WI38 (cell line): ENCODE measurements at regions not wholly inside any gene's neighbourhood (a gene's known extent, or its start where the extent isn't known, plus 50 kb on each side); places are given as distances from the start of the nearest gene placed in this dataset.

Experiments used
- H3K4me3 ChIP-seq: 2 replicates; pipeline ENCODE4 v1.5.1; 2011; ENCODE audit warnings: low read depth, mild to moderate bottlenecking, control low read depth, low read length
- TF ChIP-seq, protein P1 (sequence below): IDR thresholded peaks from 2 replicates; pipeline ENCODE4 v1.5.1; 2012; ENCODE audit warnings: low read depth, mild to moderate bottlenecking, control low read depth, low read length

DNA sequence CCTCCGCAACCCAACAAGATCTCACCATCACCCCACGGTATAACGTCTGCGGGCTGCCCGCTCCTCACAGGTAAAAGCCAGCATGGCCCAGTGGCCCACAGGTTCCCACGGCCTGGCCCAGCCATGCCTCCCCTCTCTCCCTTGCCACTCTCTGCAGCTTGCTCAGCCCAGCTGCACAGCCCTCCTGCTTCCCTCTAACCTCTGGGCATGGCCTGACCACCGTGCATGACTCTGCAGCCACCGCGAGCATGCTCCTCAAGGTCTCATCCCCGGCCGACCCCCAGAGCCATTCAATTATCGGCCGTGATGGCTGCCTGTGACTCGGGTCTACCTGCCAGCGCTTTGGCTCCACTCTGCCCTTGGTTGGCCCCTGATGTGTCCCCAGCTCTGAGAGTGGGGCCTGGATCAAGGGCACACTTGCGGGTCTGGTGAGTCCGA lies 185.5 kb downstream of the CTTN start:
- TF ChIP-seq, protein P1, sequence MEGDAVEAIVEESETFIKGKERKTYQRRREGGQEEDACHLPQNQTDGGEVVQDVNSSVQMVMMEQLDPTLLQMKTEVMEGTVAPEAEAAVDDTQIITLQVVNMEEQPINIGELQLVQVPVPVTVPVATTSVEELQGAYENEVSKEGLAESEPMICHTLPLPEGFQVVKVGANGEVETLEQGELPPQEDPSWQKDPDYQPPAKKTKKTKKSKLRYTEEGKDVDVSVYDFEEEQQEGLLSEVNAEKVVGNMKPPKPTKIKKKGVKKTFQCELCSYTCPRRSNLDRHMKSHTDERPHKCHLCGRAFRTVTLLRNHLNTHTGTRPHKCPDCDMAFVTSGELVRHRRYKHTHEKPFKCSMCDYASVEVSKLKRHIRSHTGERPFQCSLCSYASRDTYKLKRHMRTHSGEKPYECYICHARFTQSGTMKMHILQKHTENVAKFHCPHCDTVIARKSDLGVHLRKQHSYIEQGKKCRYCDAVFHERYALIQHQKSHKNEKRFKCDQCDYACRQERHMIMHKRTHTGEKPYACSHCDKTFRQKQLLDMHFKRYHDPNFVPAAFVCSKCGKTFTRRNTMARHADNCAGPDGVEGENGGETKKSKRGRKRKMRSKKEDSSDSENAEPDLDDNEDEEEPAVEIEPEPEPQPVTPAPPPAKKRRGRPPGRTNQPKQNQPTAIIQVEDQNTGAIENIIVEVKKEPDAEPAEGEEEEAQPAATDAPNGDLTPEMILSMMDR, result no peak
- no peak overlapping the region for H3K4me3 ChIP-seq

GRCh38 chr11:70584498-70585235 lies 186.3 kb downstream of the CTTN start:
- no peak overlapping the region for H3K4me3 ChIP-seq
- TF ChIP-seq, protein P1, result no peak

- no peak overlapping the region for H3K4me3 ChIP-seq
These were observed 186.9 kb downstream of the CTTN start for GRCh38 chr11:70585236-70585545.

DNA sequence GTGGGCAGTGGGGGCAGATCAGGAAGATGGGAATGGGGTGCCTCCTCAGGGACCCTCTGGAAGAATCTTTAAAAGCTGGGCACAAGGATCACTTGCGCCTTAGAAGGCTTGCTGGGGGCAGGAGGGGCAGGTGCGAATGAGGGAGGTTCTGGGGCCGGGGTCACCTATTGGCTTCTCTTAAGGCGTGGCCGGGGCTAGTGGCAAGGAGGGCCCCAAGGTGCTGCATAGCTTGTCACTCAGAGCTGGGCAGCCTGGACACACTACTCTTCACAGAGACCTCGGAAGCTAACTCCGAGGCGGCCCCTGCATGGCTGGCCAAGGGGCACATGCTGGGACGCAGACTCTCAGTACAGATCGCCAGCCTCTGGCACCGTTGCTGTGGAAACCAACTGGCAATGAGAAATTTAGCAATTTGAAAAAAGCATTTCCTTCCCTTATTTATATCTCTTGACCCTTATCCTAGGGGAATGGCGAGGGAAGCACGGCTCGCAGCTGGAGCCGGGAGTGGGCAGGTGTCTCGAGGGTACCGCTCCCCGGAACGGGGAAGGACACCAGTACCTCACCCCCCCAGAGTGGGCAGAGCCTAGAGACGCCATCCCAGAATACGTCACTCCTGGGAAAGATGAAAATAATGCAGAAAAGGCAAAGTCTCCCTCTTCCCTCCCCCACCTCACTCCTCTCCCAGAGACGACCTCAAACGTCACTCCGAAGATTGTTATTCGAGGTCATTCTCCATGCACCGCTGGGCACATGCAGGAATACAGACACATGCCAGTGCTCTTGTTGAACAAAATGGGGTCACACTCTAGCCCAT lies 188.1 kb downstream of the CTTN start:
- H3K4me3 ChIP-seq, result no peak overlapping the region
- TF ChIP-seq, protein P1, result no peak

More at GRCh38 chr11:70585236-70585545, 186.9 kb downstream of the CTTN start:
- TF ChIP-seq, protein P1, result no peak

GRCh38 chr11:70587075-70587389 lies 188.7 kb downstream of the CTTN start:
- no peak overlapping the region for H3K4me3 ChIP-seq
- TF ChIP-seq, protein P1, result no peak

DNA sequence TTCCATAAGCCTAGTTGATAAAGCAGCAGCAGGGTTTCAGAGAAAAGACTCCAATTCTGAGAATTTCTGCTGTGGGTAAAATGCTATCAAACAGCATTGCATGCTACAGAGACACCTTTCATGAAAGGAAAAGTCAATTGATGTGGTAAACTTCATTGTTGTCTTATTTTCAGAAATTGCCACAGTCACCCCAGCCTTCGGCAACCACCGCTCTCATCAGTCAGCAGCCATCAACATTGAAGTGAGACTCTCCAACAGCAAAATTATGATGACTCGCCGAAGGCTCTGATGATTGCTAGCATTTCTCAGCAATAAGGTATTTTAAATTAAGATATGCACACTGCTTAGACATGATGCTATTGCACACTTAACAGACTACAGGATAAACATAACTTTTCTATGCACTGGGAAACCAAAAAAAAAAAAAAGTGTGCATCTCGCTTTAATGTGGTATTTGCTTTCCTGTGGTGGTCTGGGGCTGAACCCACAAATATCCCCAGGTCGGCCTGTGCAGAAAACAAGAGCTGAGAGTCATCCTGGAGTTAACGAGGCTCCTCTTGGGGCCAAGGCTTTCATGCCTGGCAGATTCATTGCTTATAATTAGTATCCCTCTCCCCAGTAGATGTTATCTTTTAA lies 192.1 kb downstream of the CTTN start:
- TF ChIP-seq, protein P1, result no peak
- no peak overlapping the region for H3K4me3 ChIP-seq
